AG04450 (cell line): ENCODE measurements at regions not wholly inside any gene's neighbourhood (a gene's known extent, or its start where the extent isn't known, plus 50 kb on each side); places are given as distances from the start of the nearest gene placed in this dataset.
A peak's percentile ranks its signal among the peaks of the same experiment; 100 is the strongest.

Source experiments
- CTCF ChIA-PET: fragments of 300-600, 350-600 bp; formaldehyde crosslinking; extraction: SDS; loops from one replicate; lab custom pipeline; 2022; ENCODE audit warnings: antibody characterized with exemption, inconsistent platforms; lab: Charles Lee
- POLR2A ChIA-PET: fragments of 350-600 bp; formaldehyde crosslinking; extraction: SDS; loops from one replicate; lab custom pipeline; 2021; ENCODE audit warnings: antibody characterized with exemption, inconsistent platforms; lab: Yijun Ruan, JAX
- DNase-seq: peaks from one replicate; pipeline ENCODE4 v3.0.0-alpha.2; 2011; ENCODE audit warnings: low read depth, low spot score
- H3K27ac ChIP-seq: one replicate; pipeline ENCODE4 v1.5.1; 2012; ENCODE audit warnings: low read depth, low read length, control low read depth
- H3K27me3 ChIP-seq: one replicate; pipeline ENCODE4 v1.6.0; 2012; ENCODE audit warnings: low read length; ENCODE audit not compliant: control insufficient read depth, insufficient read depth
- H3K4me3 ChIP-seq: 2 replicates; pipeline ENCODE4 v1.5.1; 2011; ENCODE audit warnings: mild to moderate bottlenecking, low read depth, low read length, control low read depth
- H3K9me3 ChIP-seq: 2 replicates; pipeline ENCODE4 v1.5.1; 2012; ENCODE audit warnings: low read length; ENCODE audit not compliant: control insufficient read depth, insufficient read depth
- TF ChIP-seq, protein P1 (sequence below): IDR thresholded peaks from 2 replicates; pipeline ENCODE4 v1.5.1; 2011; ENCODE audit warnings: low read depth, low read length, control low read depth, inconsistent platforms

DNA sequence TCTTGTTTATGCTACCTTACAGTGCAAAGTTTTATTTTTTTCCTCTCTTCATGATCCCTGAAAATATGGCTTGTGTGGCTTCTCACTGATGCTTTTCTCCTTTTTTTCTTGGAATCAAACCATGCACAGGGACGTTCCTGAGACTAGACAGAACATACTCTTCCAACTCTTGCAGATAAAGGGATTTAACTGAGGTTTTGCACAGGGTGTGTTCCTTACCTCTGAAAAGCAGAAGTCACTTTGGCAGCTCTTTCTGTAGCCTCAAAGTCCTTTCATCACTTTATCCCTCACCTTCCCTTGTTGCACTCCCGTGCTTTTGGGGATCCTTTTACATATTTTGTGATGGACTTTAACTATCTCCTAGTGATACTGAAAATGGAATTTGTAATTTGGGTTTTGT lies 300.1 kb downstream of the SPRY1 start:
- CTCF ChIA-PET, result no interaction called here
- Histone ChIP-seq H3K9me3 (no peaks in the 10 kb centered on the region), H3K4me3 (no peak overlapping the region), H3K27ac (no peak overlapping the region), H3K27me3 (no peaks in the 10 kb centered on the region)
- POLR2A ChIA-PET, result no interaction called here
- DNase-seq, result no peak
- TF ChIP-seq, protein P1, sequence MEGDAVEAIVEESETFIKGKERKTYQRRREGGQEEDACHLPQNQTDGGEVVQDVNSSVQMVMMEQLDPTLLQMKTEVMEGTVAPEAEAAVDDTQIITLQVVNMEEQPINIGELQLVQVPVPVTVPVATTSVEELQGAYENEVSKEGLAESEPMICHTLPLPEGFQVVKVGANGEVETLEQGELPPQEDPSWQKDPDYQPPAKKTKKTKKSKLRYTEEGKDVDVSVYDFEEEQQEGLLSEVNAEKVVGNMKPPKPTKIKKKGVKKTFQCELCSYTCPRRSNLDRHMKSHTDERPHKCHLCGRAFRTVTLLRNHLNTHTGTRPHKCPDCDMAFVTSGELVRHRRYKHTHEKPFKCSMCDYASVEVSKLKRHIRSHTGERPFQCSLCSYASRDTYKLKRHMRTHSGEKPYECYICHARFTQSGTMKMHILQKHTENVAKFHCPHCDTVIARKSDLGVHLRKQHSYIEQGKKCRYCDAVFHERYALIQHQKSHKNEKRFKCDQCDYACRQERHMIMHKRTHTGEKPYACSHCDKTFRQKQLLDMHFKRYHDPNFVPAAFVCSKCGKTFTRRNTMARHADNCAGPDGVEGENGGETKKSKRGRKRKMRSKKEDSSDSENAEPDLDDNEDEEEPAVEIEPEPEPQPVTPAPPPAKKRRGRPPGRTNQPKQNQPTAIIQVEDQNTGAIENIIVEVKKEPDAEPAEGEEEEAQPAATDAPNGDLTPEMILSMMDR, result no peak

DNA sequence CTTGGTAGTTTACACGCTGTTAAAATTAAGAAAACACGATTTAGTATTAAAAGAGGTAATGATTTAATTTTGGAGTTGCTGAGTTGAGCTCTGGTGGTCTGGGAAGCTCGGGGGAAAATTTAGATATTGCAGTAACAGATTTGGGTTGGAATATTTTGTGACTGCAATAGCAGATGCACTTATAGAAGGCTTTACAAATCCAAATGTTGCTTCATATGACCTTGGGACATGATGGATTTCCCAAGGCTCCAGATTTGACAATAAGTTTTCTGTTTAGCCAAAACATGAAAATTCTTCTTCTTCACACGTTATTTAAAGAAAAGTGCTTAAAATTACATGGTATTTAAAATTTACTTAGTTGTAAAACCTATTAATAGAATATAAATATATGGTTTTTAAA lies 302.0 kb downstream of the SPRY1 start:
- no peak for DNase-seq
- H3K9me3 ChIP-seq, result no peaks in the 10 kb centered on the region
- TF ChIP-seq, protein P1, result no peak
- H3K4me3 ChIP-seq, result no peak overlapping the region
- H3K27ac ChIP-seq, result no peak overlapping the region
- ChIA-PET POLR2A (no interaction called here), CTCF (no interaction called here)
- no peaks in the 10 kb centered on the region for H3K27me3 ChIP-seq

DNA sequence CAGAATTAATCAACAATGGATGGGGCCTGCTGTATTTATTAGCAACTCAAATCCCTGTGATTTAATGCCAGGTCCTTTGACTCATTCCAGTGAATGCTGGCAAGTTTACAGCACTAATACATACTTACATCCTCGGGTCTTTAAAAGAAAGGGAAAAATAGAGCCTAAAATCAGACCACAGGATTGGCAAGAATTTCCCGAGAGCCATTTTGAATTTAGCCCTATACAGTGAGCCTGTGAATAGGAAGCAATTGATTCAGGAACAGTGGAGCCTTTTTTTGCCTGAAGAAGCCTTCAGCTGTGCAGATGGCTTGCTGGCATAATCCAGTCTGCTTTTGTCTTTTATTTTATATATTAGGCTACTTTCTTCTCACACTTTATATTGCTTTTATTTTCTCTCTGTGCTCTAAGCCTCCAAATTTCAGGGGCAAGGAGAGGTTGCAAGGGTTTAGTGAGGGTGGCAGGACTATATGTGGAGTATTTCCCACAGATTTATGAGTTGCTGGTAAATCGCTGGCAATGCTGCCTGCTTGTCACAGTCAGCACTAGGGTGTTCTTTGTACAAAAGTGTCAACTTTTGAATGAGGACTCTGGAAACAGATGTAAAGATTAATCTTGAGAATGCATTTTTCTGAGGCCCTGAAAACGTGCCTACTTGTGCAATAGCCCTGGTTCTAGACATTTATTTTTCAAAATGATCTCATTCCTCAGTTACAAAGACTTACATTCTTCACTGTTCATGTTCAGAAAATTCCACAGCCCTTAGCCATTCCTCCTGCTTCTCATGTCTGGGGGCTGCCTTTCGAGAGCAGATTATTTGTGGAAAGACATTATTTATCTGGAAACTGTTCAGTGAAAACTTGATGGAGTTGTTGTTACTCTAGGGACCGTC lies 303.5 kb downstream of the SPRY1 start:
- Histone ChIP-seq H3K27ac (peak overlapping the region; percentile 98), H3K9me3 (no peaks in the 10 kb centered on the region), H3K27me3 (no peaks in the 10 kb centered on the region), H3K4me3 (peak overlapping the region; percentile 14; the same call in 1 of the 2 replicates)
- ChIA-PET CTCF (no interaction called here), POLR2A (no interaction called here)
- peak; percentile 82 for DNase-seq
- TF ChIP-seq, protein P1, result no peak

DNA sequence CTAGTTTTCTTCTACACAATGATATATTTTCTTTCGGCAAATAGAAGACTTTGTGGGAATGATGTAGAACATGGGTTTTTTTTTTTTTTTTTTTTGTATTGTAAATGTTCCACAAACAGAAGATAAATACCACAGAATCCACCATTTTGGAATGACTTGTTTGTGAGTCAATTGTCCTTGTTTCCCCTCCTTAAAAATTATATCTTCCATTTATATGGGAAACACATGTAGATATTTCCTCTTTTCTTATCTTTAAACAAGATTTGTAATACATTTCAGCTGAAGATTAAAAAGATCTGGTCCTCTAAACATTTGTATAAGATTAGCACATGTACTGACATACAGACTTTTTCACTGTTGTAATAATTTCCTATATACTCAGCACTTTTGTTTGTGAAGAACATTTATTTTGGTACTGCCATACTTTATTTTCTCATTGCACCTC lies 304.6 kb downstream of the SPRY1 start:
- TF ChIP-seq, protein P1, result no peak
- H3K4me3 ChIP-seq, result no peak overlapping the region
- DNase-seq, result no peak
- no peaks in the 10 kb centered on the region for H3K27me3 ChIP-seq
- H3K9me3 ChIP-seq, result no peaks in the 10 kb centered on the region
- CTCF ChIA-PET, result interaction anchor here (0.7 kb wide), 1 partner anchor 249 kb away, joined by 12 read pairs; no protein-coding TSS in a partner anchor
- H3K27ac ChIP-seq, result no peak overlapping the region
- POLR2A ChIA-PET, result no interaction called here

DNA sequence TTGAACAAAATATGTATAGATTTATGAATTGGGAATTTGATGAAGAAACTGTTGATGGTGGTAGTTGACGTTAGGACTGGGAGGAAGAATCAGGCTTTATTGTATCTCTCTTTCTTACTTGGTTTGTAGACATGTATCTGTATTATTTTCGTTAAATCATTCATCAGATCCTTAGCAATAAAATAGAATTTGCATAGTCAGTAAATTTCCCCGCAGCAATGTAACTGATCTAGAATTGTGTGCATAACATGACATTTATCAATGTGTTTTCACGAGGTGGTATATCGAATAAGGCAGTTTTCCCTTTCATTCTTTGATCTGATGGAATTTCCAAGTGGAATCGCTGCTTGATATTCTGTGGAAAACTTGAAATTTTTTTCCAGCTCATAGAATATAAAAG lies 308.8 kb downstream of the SPRY1 start:
- TF ChIP-seq, protein P1, result no peak
- DNase-seq, result no peak
- H3K9me3 ChIP-seq, result peaks cover 5% of the 10 kb centered on the region
- no peak overlapping the region for H3K4me3 ChIP-seq
- CTCF ChIA-PET, result no interaction called here
- POLR2A ChIA-PET, result interaction anchor here (0.7 kb wide), 1 partner anchor 990 kb away, joined by 3 read pairs; no protein-coding TSS in a partner anchor
- no peaks in the 10 kb centered on the region for H3K27me3 ChIP-seq
- H3K27ac ChIP-seq, result no peak overlapping the region
